ENCODE measurements at regions not wholly inside any gene's neighbourhood (a gene's known extent, or its start where the extent isn't known, plus 50 kb on each side); places are given as distances from the start of the nearest gene placed in this dataset.

GRCh38 chr22:46087816-46088277 lies 62.5 kb upstream of the PPARA start:
- peaks cover 33% of the 10 kb centered on the region for H3K4me1 ChIP-seq (ENCODE audit: control insufficient read depth, insufficient read depth, low read length)
- BruUV-seq (replicated peaks): no TSS peak

More at GRCh38 chr22:46087816-46088277, 62.5 kb upstream of the PPARA start:
- peak; percentile 86 for DNase-seq
- intact Hi-C loops (cut with micrococcal nuclease) (no loop called here), in situ Hi-C loops (cut with MboI; ENCODE audit: low sequenced_read_pairs) (no loop called here), dilution Hi-C loops (cut with HindIII; ENCODE audit: low sequenced_read_pairs, unreplicated experiment) (no loop called here)
- H3K4me2 ChIP-seq (ENCODE audit: low read depth, low read length): peak overlapping the region; percentile 29
- peak overlapping the region; percentile 90 for H4K91ac ChIP-seq (ENCODE audit: insufficient read depth, low read depth, low read length)
- peak overlapping the region; percentile 83 for H2AK5ac ChIP-seq (ENCODE audit: low read depth, low read length)
- peak overlapping the region; percentile 33 for H3K23ac ChIP-seq (ENCODE audit: low read depth, low read length)
- peaks cover 22% of the 10 kb centered on the region for H3K9me1 ChIP-seq (ENCODE audit: insufficient read depth, low read length)
- TF ChIP-seq MXI1 (IDR thresholded peaks at IDR 0.05; ENCODE audit: borderline replicate concordance, low read depth, low read length) (peak; percentile 40; the same call in 1 of the 2 replicates), FOS (IDR thresholded peaks at IDR 0.05; ENCODE audit: low read depth, low read length) (no peak), RAD21 (IDR thresholded peaks at IDR 0.05; ENCODE audit: low read length) (no peak), MAZ (IDR thresholded peaks at IDR 0.05; ENCODE audit: borderline replicate concordance, low read depth, low read length) (peak; percentile 72)
- H3K4ac ChIP-seq (ENCODE audit: low read depth, low read length): peak overlapping the region; percentile 90
- H3K9ac ChIP-seq (ENCODE audit: low read depth, low read length): peak overlapping the region; percentile 51
- ATAC-seq (ENCODE audit: low read depth): peak; percentile 94
- H4K5ac ChIP-seq (ENCODE audit: low read depth, low read length): peak overlapping the region; percentile 76
- peak overlapping the region; percentile 64 for H3K14ac ChIP-seq (replicated peaks; ENCODE audit: low read depth, low read length)
- POLR2A ChIA-PET (ENCODE audit: unreplicated experiment): no interaction called here
- peak overlapping the region; percentile 55 for H2AFZ ChIP-seq (replicated peaks; ENCODE audit: low read length, poor library complexity)
- no peak overlapping the region for H2BK20ac ChIP-seq (ENCODE audit: low read depth, low read length)
- peak overlapping the region; percentile 97 for H2AK9ac ChIP-seq (replicated peaks; ENCODE audit: low read depth, low read length, poor library complexity)
- H3K18ac ChIP-seq (ENCODE audit: low read depth, low read length): peak overlapping the region; percentile 18
- no peaks in the 10 kb centered on the region for H3K9me3 ChIP-seq (ENCODE audit: control insufficient read depth, insufficient read depth, low read length)
- H2BK5ac ChIP-seq (ENCODE audit: low read depth, low read length, poor library complexity, severe bottlenecking): peak overlapping the region; percentile 72
- peak overlapping the region; percentile 74 for H3K27ac ChIP-seq (ENCODE audit: insufficient read depth, low read length)
- H4K8ac ChIP-seq (ENCODE audit: low read depth in 2 of 2, low read length in 2 of 2): peak overlapping the region; percentile 68 to 85; a peak in 3 of 4 replicates
- H3K4me3 ChIP-seq (ENCODE audit: insufficient read depth, low read depth, low read length): no peak overlapping the region
- peaks cover 68% of the 10 kb centered on the region for H4K20me1 ChIP-seq (ENCODE audit: insufficient read depth, low read length)
- CTCF ChIA-PET: interaction anchor here (1.0 kb wide), 1 partner anchor 82 kb away, joined by 4 read pairs; no protein-coding TSS in a partner anchor
- 11% methylated on average over 9 of the region's 22 CpGs; no CpG with 5 or more reads in 1 of the 2 experiments for WGBS, 2 experiments (ENCODE audit: extremely low coverage in 2 of 2, insufficient read length in 1 of 2)
- H3K27me3 ChIP-seq (ENCODE audit: control insufficient read depth, insufficient read depth, low read length): no peaks in the 10 kb centered on the region
- H2BK120ac ChIP-seq (ENCODE audit: low read depth, low read length): peak overlapping the region; percentile 62
- peaks cover 9 to 81% of the 10 kb centered on the region in 2 experiments; a peak in 3 of 4 replicates for H3K79me1 ChIP-seq (ENCODE audit: low read depth in 1 of 2, low read length in 2 of 2)
- no peak overlapping the region for H2BK15ac ChIP-seq (ENCODE audit: low read depth, low read length)
- no peak overlapping the region for H3K56ac ChIP-seq (ENCODE audit: extremely low read depth, insufficient read depth, low read length)
- H3K36me3 ChIP-seq (ENCODE audit: control insufficient read depth, insufficient read depth, low read length): peaks cover 51% of the 10 kb centered on the region

Data from IMR-90 (cell line).